Large intestine (tissue), 3 donors: ENCODE measurements at regions not wholly inside any gene's neighbourhood (a gene's known extent, or its start where the extent isn't known, plus 50 kb on each side); places are given as distances from the start of the nearest gene placed in this dataset.
A peak's percentile ranks its signal among the peaks of the same experiment; 100 is the strongest.
"Not testable (repeated sequence)": the region's sequence is repeated elsewhere in the genome, so short reads cannot be mapped to it uniquely, and the experiment has no call there.

Source experiments
- DNase-seq, 2 donors: peaks; one replicate each; pipeline versions ENCODE4 v3.0.0 to v3.0.0-alpha.2; 2013
- H3K27ac ChIP-seq: one replicate; pipeline ENCODE4 v1.5.1; 2013; ENCODE audit warnings: low read length
- H3K27me3 ChIP-seq: 2 replicates; pipeline ENCODE4 v1.6.1; 2013; ENCODE audit warnings: low read length; ENCODE audit not compliant: control insufficient read depth, insufficient read depth
- H3K36me3 ChIP-seq: 2 replicates; pipeline ENCODE4 v1.6.1; 2013; ENCODE audit warnings: low read length; ENCODE audit not compliant: control insufficient read depth, insufficient read depth
- H3K4me1 ChIP-seq: one replicate; pipeline ENCODE4 v1.6.1; 2013; ENCODE audit warnings: low read length; ENCODE audit not compliant: control insufficient read depth, insufficient read depth
- H3K4me3 ChIP-seq: one replicate; pipeline ENCODE4 v1.5.1; 2013; ENCODE audit warnings: low read length
- H3K9me3 ChIP-seq: one replicate; pipeline ENCODE4 v1.6.1; 2013; ENCODE audit warnings: mild to moderate bottlenecking, low read depth, low read length, moderate library complexity; ENCODE audit not compliant: control insufficient read depth
- WGBS: methylation state at CpG from one replicate; pipeline ENCODE4 v1.1.5; 2013; ENCODE audit warnings: low lambda C conversion rate; ENCODE audit not compliant: insufficient coverage; 5-methylcytosine and 5-hydroxymethylcytosine counted together

DNA sequence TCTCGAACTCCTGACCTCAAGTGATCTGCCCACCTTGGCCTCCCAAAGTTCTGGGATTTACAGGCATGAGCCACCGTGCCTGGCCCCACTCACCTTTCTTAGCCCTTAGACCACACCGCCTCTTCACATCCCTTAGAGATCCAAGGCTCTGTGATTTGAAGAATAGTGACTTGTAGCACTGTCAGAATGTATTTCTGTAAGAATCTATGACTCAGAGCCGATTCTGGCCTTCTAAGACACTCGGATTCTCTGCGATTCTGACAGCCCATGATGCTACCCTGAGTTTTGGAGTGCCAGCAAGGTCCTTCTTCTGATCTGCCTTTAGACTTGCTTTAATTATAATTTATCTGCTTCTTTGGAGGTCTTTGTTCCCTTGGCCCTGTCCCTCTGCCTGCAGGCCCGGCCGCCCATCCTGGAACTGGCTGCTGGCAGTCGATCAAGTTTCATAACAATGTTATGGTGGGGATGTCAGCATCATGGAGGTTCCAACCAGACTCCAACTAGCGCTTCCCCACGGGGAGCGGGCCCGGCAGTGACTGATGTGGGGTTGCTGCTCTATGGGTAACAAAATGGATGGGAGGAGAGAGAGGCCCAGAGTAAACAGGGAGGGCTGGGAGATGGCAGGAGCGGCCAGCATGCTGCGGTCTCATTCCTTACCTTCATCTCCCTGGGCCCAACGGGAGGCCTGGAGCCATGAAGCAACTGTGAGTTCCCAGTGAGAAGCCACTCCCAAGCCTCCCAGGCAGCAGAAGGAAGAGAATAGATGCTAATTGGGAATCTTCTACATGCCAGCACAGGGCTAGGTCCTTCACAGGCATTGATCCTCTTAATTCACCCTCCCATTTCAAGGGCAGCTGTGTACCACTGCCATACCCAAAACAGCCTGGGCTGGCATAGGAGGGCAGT is 55.7 kb upstream of the RASD2 start:
- 40% methylated on average over 1 of the region's 16 CpGs for WGBS
- no peaks in the 10 kb centered on the region for H3K27me3 ChIP-seq

DNA sequence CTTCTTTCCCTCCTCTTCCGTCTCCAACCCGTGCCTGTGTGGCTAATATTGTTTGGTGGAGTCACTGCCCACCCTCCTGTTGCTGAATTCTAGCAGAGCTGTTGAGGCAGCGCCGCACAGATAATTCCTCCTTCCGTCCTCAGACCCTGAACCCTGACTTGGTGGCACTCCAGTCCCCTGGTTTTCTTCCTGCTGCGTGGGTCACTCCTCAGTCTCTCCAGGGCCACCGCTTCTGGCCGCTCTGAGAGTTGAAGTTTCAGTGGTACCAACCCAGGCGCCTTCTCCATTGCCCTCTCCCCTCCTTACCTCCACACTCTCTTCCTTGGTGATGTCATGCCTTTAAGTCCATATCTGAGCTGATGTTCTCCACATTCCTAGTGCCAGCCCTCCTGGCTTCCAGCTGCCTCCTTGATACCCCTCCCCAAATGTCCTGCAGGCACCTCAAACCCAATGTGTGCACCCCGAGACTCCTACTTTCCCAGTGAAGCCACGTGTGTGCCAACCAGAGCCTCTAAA is 54.5 kb upstream of the RASD2 start:
- Histone ChIP-seq H3K27ac (no peak overlapping the region), H3K36me3 (no peaks in the 10 kb centered on the region), H3K4me1 (peaks cover 2% of the 10 kb centered on the region), H3K27me3 (no peaks in the 10 kb centered on the region), H3K9me3 (no peaks in the 10 kb centered on the region), H3K4me3 (no peak overlapping the region)
- WGBS, result no CpG with 5 or more reads among the region's 11 CpGs
- DNase-seq, result no peak

More for the DNA sequence above, 55.7 kb upstream of the RASD2 start:
- DNase-seq, result no peak
- Histone ChIP-seq H3K4me3 (no peak overlapping the region), H3K27ac (no peak overlapping the region), H3K4me1 (peaks cover 14% of the 10 kb centered on the region), H3K9me3 (no peaks in the 10 kb centered on the region), H3K36me3 (no peaks in the 10 kb centered on the region)

DNA sequence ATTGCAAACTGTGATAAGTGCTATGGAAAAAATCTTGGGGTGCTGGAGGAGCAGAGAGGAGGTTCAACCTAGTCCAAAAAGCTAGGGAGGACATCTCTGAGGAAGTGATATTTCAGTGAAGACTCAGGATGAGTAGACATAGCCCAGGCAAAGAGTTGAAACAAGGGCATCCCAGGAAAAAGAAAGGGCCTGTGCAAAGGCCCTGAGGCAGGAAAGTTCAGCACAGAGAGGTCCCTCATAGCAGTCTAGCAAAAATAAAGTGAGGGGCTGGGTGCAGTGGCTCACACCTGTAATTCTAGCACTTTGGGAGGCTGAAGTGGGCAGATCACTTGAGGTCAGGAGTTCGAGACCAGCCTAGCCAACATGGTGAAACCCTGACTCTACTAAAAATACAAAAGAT is 53.0 kb upstream of the RASD2 start:
- no CpG with 5 or more reads among the region's 1 CpG for WGBS
- not testable (repeated sequence) for H3K9me3 ChIP-seq, H3K36me3 ChIP-seq, H3K4me3 ChIP-seq, DNase-seq, H3K27me3 ChIP-seq, H3K4me1 ChIP-seq, H3K27ac ChIP-seq

DNA sequence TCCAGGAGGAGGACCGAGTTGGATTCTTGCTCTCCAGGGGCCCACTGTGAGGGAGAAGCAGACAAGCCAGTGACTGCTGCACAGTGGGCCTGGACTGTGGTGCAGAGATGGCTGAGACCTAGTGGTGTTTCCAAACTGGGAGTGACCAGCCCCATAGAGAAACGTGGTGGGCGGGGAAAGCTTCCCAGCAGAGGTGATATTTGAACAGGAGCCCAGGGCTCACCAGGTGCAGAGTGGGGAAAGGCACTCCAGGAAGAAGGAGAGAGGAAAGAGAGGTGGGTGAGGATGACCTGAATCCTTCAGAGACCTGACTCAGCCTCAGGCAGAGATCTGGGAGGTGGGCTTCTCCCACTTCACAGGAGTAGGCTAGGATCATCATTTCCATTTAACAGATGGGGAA is 52.1 kb upstream of the RASD2 start:
- Histone ChIP-seq H3K27me3 (no peaks in the 10 kb centered on the region), H3K36me3 (no peaks in the 10 kb centered on the region), H3K4me3 (no peak overlapping the region), H3K4me1 (no peaks in the 10 kb centered on the region), H3K27ac (no peak overlapping the region), H3K9me3 (no peaks in the 10 kb centered on the region)
- WGBS, result no CpG with 5 or more reads among the region's 3 CpGs
- DNase-seq, result peak in 1 of 2 donors; percentile 17

DNA sequence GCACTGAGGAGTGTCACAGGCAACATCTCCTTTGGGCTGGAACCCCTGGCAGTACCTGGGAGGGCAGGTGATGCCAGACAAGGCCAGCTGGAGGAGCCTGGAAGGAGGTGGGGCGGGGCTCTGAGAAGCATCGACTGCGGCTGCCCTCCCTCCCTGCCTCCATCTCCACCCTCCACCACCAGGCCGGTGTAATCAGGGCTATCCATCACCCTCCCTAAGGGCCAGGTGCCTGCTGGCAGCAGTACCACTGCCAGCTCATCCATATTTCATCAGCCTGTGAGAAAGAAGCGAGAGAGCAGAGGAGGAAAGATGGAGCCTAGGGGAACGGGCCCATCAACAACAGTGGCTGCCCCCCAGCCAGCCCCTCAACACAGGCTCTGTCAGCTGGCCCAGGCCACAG is 51.4 kb upstream of the RASD2 start:
- H3K27ac ChIP-seq, result no peak overlapping the region
- WGBS, result no CpG with 5 or more reads among the region's 6 CpGs

More for the DNA sequence above, 51.4 kb upstream of the RASD2 start:
- DNase-seq, result no peak
- no peak overlapping the region for H3K4me3 ChIP-seq
- H3K9me3 ChIP-seq, result no peaks in the 10 kb centered on the region
- H3K36me3 ChIP-seq, result no peaks in the 10 kb centered on the region
- no peaks in the 10 kb centered on the region for H3K4me1 ChIP-seq
- H3K27me3 ChIP-seq, result no peaks in the 10 kb centered on the region
